A549 (cell line): ENCODE measurements at regions not wholly inside any gene's neighbourhood (a gene's known extent, or its start where the extent isn't known, plus 50 kb on each side); places are given as distances from the start of the nearest gene placed in this dataset.

Experiments used
- ATAC-seq, 2 experiments: fragments of 200-7000 bp in 1 of 2; fragments of >200 bp in 1 of 2; cut with Nextera tagmentation in 1 of 2; cut with Tn5 transposase in 1 of 2; 3 replicates each; pipeline versions ENCODE4 v1.8.0 to v1.9.1; 2018 to 2020; ENCODE audit warnings: mild to moderate bottlenecking in 1 of 2, moderate library complexity in 1 of 2
- CTCF ChIA-PET: fragments of 300-600 bp; sonication (Branson Sonifier 250); formaldehyde crosslinking; extraction: SDS; loops from one replicate; lab custom pipeline; 2021; ENCODE audit warnings: antibody characterized with exemption, inconsistent platforms; lab: Yijun Ruan, JAX
- POLR2A ChIA-PET: fragments of 350-600 bp; formaldehyde crosslinking; extraction: SDS; loops from one replicate; lab custom pipeline; 2021; ENCODE audit warnings: antibody characterized with exemption, inconsistent platforms; lab: Yijun Ruan, JAX
- DNase-seq, 2 experiments: peaks; one replicate each; pipeline versions ENCODE4 v3.0.0 to v3.0.0-alpha.2; 2011 to 2016; ENCODE audit warnings: low read depth in 1 of 2, low spot score in 1 of 2
- FAIRE-seq: peaks from 2 replicates; lab custom pipeline; 2011; peaks lifted over from hg19 to GRCh38; lab: Jason Lieb, UNC
- H3K27ac ChIP-seq, 2 experiments: fragments of >200 bp; sonication (Bioruptor Twin); formaldehyde crosslinking; 3 replicates each; pipeline ENCODE4 v1.5.1; 2016 to 2017
- H3K4me1 ChIP-seq: fragments of >200 bp; sonication (Bioruptor Twin); formaldehyde crosslinking; 3 replicates; pipeline ENCODE4 v1.6.1; 2016
- H3K4me2 ChIP-seq: fragments of >200 bp; sonication (Bioruptor Twin); formaldehyde crosslinking; 3 replicates; pipeline ENCODE4 v1.6.1; 2016
- H3K4me3 ChIP-seq: fragments of >200 bp; sonication (Bioruptor Twin); formaldehyde crosslinking; 3 replicates; pipeline ENCODE4 v1.5.1; 2016
- H3K9me3 ChIP-seq: fragments of >200 bp; sonication (Bioruptor Twin); formaldehyde crosslinking; 3 replicates; pipeline ENCODE4 v1.6.1; 2016
- ATOH8 ChIP-seq: fragments of 250-450 bp; sonication (Bioruptor Pico); IDR thresholded peaks from 2 replicates; pipeline ENCODE4 v1.5.0; 2020; ENCODE audit warnings: low read depth, mild to moderate bottlenecking, moderate library complexity
- BCL3 ChIP-seq: fragments of >200 bp; sonication (Bioruptor Twin); formaldehyde crosslinking; IDR thresholded peaks from 3 replicates; pipeline ENCODE4 v1.6.1; 2016
- CBX2 ChIP-seq: fragments of 200-600 bp; sonication (generic); IDR thresholded peaks from 2 replicates; pipeline ENCODE4 v1.6.1; 2016; ENCODE audit warnings: low read depth, mild to moderate bottlenecking, borderline replicate concordance
- CTCF ChIP-seq: fragments of >200 bp; sonication (Bioruptor Twin); formaldehyde crosslinking; IDR thresholded peaks from 3 replicates; pipeline ENCODE4 v1.5.1; 2016
- E2F6 ChIP-seq: IDR thresholded peaks from 2 replicates; pipeline ENCODE4 v1.6.1; 2012; ENCODE audit warnings: low read depth, borderline replicate concordance
- EHF ChIP-seq: fragments of 250-450 bp; sonication (Bioruptor Pico); IDR thresholded peaks from 2 replicates; pipeline ENCODE4 v1.5.0; 2020; ENCODE audit warnings: mild to moderate bottlenecking
- EP300 ChIP-seq, 2 experiments: fragments of >200 bp; sonication (Bioruptor Twin); formaldehyde crosslinking; IDR thresholded peaks; 2 replicates in 1 of 2; 3 replicates in 1 of 2; pipeline ENCODE4 v1.6.1; 2016 to 2017
- ESRRA ChIP-seq: fragments of 150-350 bp; IDR thresholded peaks from 2 replicates; pipeline ENCODE4 v1.6.1; 2014; ENCODE audit warnings: mild to moderate bottlenecking, low read length, borderline replicate concordance
- FOXS1 ChIP-seq: fragments of 250-450 bp; sonication (Bioruptor Pico); IDR thresholded peaks from 2 replicates; pipeline ENCODE4 v1.5.0; 2020; ENCODE audit warnings: mild to moderate bottlenecking, moderate library complexity
- GATA3 ChIP-seq: IDR thresholded peaks from 2 replicates; pipeline ENCODE4 v1.6.1; 2012; ENCODE audit warnings: borderline replicate concordance
- HEYL ChIP-seq: fragments of 250-450 bp; sonication (Bioruptor Pico); IDR thresholded peaks from 2 replicates; pipeline ENCODE4 v1.8.0; 2021; ENCODE audit warnings: mild to moderate bottlenecking, moderate library complexity
- JUN ChIP-seq, 2 experiments: fragments of >200 bp; sonication (Bioruptor Twin); formaldehyde crosslinking; IDR thresholded peaks; 2 replicates in 1 of 2; 3 replicates in 1 of 2; pipeline ENCODE4 v1.6.1; 2016 to 2017
- MAX ChIP-seq: IDR thresholded peaks from 2 replicates; pipeline ENCODE4 v1.6.1; 2012
- MYC ChIP-seq: IDR thresholded peaks from 2 replicates; pipeline ENCODE4 v1.6.1; 2012; ENCODE audit warnings: mild to moderate bottlenecking, inconsistent platforms, low read length, improper control_type of control experiment, borderline replicate concordance
- NR3C1 ChIP-seq: fragments of >200 bp; sonication (Bioruptor Twin); formaldehyde crosslinking; IDR thresholded peaks from 3 replicates; pipeline ENCODE4 v1.6.1; 2017
- RAD21 ChIP-seq, 2 experiments: fragments of >200 bp in 1 of 2; sonication (Bioruptor Twin) in 1 of 2; formaldehyde crosslinking in 1 of 2; IDR thresholded peaks in 1 of 2; conservative IDR thresholded peaks in 1 of 2; 2 replicates in 1 of 2; 3 replicates in 1 of 2; pipeline ENCODE4 v1.6.1; 2012 to 2018; ENCODE audit warnings: inconsistent platforms in 1 of 2
- RCOR1 ChIP-seq: fragments of 150-350 bp; IDR thresholded peaks from 2 replicates; pipeline ENCODE4 v1.6.1; 2014; ENCODE audit warnings: antibody characterized with exemption, low read length, low read depth
- SREBF2 ChIP-seq: fragments of 450-650 bp; IDR thresholded peaks from 2 replicates; pipeline ENCODE4 v1.6.1; 2014; ENCODE audit warnings: mild to moderate bottlenecking, moderate library complexity
- USF2 ChIP-seq: fragments of 450-650 bp; IDR thresholded peaks from 2 replicates; pipeline ENCODE4 v1.6.1; 2014; ENCODE audit warnings: antibody characterized with exemption
- ZFP36 ChIP-seq: fragments of 450-650 bp; IDR thresholded peaks from 2 replicates; pipeline ENCODE4 v1.6.1; 2014; ENCODE audit warnings: borderline replicate concordance; ENCODE audit not compliant: partially characterized antibody
- WGBS: methylation state at CpG from one replicate; pipeline ENCODE4 v1.1.6; 2017; ENCODE audit errors: missing lambda C conversion rate; 5-methylcytosine and 5-hydroxymethylcytosine counted together

- Histone ChIP-seq H3K4me3 (no peak overlapping the region), H3K4me2 (no peak overlapping the region), H3K9me3 (peaks cover 13% of the 10 kb centered on the region; the same call in 1 of the 3 replicates), H3K27ac (no peak overlapping the region), H3K4me1 (no peaks in the 10 kb centered on the region)
- DNase-seq (no peak), FAIRE-seq (no peak), ATAC-seq (no peak)
- ChIA-PET POLR2A (no interaction called here), CTCF (no interaction called here)
- WGBS = 25% methylated on average over 1 of the region's 1 CpG
- TF ChIP-seq ZFP36 (no peak), NR3C1 (no peak), GATA3 (no peak), EHF (no peak), SREBF2 (no peak), BCL3 (no peak), MYC (no peak), RCOR1 (no peak), JUN (IDR thresholded peaks at IDR 0.05) (no peak), E2F6 (no peak), ESRRA (no peak), EP300 (IDR thresholded peaks at IDR 0.05) (no peak), USF2 (no peak), RAD21 (conservative IDR thresholded peaks at IDR 0.05 in 1 of 2, IDR thresholded peaks at IDR 0.05 in 1 of 2) (no peak), CBX2 (no peak), HEYL (CRISPR knock-in tag) (no peak), MAX (no peak), CTCF (no peak), FOXS1 (CRISPR knock-in tag) (no peak), ATOH8 (CRISPR knock-in tag) (no peak)
These were observed 474.6 kb upstream of the ATP2B1 start for GRCh38 chr12:90183201-90183600.

- no peak overlapping the region for H3K27ac ChIP-seq
- peaks cover 18% of the 10 kb centered on the region; the same call in 1 of the 3 replicates for H3K9me3 ChIP-seq
- ATAC-seq (no peak), FAIRE-seq (no peak), DNase-seq (no peak)
- 59% methylated on average over 3 of the region's 3 CpGs for WGBS
- H3K4me1 ChIP-seq = no peaks in the 10 kb centered on the region
- ChIA-PET CTCF (no interaction called here), POLR2A (no interaction called here)
- no peak overlapping the region for H3K4me3 ChIP-seq
- no peak for TF ChIP-seq SREBF2
- H3K4me2 ChIP-seq = no peak overlapping the region
These were observed 472.6 kb upstream of the ATP2B1 start for GRCh38 chr12:90181216-90181615.
